GM19035 (cell line): ENCODE measurements at regions not wholly inside any gene's neighbourhood (a gene's known extent, or its start where the extent isn't known, plus 50 kb on each side); places are given as distances from the start of the nearest gene placed in this dataset.

Experiments
- ATAC-seq: cut with Tn5 transposase; IDR thresholded peaks from one replicate; pipeline ENCODE4 v1.9.1; 2021; ENCODE audit not compliant: unreplicated experiment

- no peak for ATAC-seq
Measured at GRCh38 chr3:150040097-150040496, 69.4 kb upstream of the PFN2 start.

GRCh38 chr3:150038830-150039229 lies 68.1 kb upstream of the PFN2 start:
- ATAC-seq: no peak

- no peak for ATAC-seq
Measured at GRCh38 chr3:150036780-150037179, 66.1 kb upstream of the PFN2 start.

GRCh38 chr3:150035910-150036612 lies 65.4 kb upstream of the PFN2 start:
- no peak for ATAC-seq

DNA sequence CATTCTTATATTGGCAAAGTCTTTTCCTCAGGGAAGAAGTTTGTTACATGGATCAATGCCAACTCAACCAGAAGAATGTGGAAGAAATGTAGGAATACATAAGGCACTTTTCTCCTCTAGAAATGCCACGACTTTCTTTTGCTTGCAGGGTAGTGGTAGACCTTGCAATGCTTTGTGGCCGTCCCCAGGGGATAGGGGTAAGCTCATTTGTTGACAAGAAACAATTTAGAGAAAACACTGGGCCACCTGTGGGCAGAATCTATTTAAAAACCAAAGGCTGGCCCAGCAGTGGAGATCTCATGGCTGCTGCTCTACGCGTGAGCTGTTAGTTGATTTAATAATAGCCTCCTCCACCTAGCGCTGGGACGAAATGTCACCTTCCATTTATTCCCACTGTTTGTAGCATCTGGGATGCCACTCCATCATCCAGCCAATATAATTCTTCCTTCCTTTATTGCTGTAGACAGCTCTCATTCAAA lies 64.6 kb upstream of the PFN2 start:
- no peak for ATAC-seq

GRCh38 chr3:150033721-150034120 lies 63.0 kb upstream of the PFN2 start:
- no peak for ATAC-seq

DNA sequence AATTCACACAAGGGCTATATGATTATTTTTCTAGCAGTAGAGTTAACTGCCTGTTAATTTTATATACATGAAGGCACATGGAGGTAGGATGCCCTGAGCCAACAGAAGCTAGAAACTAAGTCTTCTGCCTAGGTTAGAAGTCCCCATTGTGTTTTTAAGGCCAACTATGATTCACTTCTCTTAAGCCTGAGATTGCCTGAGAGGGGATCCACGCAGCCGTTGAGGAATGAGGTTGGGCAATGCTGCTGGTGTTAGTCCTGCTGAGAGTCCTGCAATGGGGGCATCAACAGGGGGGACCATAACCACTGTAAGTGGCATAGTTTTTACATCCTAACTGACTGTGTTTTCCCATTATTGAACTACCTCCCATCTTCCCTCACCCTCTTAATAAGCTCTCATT lies 60.1 kb upstream of the PFN2 start:
- ATAC-seq: no peak

- ATAC-seq: peak; percentile 34
Measured at GRCh38 chr3:150023239-150023636, 52.5 kb upstream of the PFN2 start.

DNA sequence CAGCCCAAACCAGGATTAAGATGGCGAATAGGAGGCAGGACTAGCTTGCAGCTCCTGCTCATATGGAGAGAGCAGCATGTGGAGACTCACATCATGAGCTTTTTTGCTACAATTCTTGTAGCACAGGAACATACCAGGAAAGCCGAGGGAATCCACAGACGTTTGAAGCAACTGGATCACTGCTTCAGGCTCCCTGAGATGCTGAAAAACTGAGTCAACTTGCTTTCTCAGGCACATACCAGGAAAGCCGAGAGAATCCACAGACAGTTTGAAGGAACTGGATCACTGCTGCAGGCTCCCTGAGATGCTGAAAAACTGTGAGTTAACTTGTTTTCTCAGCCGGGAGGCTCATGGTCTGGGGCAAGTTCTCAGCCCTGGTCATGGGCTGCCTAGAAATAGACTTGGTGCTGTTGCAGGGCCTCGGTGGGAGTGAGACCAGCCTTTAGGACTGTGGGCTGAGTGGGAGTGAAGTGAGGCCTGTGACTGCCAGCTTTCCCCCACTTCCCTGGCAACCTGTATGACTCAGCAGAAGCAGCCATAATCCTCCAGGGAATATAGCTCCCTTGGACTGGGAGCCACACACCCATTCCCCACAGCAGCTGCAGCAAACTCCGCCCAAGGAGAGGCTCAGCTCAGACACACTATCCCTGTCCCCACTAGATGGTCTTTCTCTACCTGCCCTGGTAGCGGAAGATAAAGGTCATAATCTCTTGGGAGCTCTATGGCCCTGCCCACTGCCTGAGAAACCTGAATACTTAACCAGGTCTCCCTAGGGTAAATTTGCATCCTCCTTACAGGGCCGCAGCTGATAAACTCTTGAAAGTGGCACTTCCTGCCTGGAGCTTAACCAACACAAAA lies 51.9 kb upstream of the PFN2 start:
- ATAC-seq: peak; percentile 86

- ATAC-seq: no peak
Measured at GRCh38 chr3:150020527-150020926, 49.8 kb upstream of the PFN2 start.
